ENCODE measurements at regions not wholly inside any gene's neighbourhood (a gene's known extent, or its start where the extent isn't known, plus 50 kb on each side); places are given as distances from the start of the nearest gene placed in this dataset.

GRCh38 chr1:69491416-69491815 is 76.3 kb upstream of the LRRC7 start:
- no peak for DNase-seq

DNA sequence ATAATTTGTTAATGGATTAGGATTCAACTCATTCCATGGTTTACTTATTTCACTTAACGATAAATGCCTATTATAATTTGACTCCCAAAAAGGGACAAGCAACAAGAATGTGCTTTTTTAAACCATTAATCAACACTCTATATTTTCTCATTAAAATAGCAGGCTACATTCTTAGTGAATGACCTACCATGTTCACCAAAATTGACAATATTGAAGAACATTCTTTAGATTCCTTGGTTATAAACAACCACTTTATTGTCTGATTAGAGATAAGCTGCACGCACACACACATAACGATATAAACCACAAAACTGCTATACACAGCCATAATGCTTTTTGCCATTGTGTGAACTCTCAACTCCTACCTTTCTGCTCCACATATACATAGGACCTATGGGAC is 75.4 kb upstream of the LRRC7 start:
- DNase-seq, result no peak

DNA sequence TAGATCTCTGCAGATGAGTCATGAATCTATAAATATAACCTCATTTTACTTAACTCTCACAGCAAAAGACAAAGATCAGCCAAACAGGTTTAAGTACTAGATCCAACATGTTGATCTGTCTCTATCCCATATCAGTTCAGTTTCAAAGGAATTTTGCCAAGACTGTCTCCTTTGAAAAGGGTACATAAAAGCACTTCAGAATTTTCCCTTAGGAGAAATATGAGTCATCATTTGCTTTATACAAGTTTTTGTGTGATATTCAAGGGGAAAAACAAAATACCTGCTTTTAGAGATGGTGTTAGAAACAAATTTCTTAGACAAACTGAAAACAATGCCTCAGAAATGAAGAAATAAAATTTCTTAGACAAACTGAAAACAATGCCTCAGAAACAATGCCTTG is 73.5 kb upstream of the LRRC7 start:
- no peak for DNase-seq

DNA sequence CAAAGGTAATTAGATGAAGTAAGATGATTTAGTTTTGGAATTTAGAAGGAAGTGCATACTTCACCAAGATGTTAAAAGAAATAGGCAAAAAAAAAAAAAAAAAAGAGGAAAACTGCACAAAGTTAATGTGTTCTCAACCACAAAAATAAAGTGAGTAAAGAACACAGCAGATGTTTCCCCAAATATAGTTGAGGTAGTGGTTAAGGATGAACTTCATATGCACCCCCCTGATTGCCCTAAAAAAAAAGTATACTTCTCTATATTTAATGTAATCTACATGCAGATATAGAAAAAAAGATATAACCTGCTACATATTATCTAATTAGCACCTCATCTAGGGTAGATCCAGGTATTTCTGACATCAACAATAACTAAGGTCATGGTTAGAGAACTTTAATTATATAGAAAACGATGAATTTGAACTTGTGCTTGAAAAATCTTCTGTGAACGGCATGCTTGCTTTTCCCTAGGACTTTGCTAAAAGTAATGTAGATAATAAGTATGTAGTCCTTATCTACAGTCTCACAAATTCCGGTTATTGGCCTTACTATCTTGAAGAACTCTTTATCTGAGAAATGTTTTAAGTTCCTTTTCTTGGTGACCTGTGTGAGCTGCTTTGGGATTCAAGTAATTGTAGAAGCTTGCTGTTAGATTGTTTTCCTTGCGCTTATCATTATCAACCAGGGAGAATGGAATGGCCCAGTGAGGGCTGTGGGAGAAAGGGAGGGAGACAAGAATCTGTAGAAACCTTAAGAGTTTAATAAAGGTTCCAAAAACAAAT is 70.1 kb upstream of the LRRC7 start:
- DNase-seq, result no peak

DNA sequence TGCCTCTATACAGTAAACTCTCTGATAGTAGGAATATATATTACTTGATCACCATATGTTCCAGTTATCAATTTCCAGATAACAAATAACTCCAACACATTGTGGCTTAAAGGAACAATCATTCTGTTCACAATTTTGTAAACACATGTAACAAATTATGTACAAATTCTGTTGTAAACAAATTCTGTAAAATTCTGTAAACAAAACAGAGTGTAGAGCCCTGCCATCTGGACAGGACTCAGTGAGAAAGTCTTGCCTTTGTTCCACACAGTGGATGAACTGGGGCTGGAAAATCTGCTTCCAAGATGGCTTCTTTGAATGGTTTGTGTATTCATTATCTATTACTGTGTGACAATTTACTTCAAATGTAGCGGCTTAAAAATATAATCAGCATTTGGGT is 69.0 kb upstream of the LRRC7 start:
- no peak for DNase-seq

GRCh38 chr1:69499203-69499803 is 68.4 kb upstream of the LRRC7 start:
- no peak for DNase-seq

DNA sequence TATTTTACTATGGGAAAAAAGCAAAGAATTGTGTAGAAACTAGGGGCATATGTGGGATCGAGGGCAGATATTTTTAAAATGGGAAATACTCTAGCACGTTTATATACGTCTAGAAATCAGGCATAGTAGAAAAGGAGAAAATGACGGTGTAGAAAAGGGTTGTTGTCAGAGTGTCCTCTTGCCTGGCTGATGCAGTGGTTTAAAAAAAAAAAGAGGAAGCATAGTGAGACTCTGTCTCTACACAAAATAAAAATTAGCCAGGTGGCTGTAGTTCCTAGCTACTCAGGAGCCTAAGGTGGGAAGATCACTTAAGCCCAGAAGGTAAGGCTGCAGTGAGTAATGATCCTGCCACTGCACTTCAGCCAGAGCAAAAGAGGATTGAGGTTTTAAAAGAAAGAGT is 64.7 kb upstream of the LRRC7 start:
- DNase-seq, result no peak

DNA sequence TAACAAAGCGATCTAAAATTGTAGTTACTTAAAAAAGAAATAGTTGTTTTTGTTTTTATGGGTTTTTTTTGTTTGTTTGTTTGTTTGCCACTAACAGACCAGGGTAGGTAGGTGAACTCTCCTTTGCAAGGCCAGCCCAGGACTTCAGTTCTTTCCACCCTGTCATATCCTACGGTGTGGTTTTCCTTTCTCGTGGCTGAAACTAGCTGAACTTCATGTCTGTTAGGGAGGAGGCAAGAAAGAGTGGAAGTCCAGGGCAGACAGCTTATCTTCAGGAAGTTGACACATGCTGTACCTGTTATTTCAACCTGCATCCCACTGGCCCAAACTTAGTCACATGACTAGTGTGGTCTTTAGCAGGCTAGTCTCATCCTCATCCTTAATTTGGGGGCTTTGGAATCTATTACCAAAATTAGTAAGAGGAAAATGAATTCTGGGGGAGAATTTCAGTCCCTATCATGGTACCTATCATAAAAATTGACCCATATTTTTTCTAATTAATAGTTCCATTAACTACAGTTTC is 62.9 kb upstream of the LRRC7 start:
- DNase-seq, result no peak

DNA sequence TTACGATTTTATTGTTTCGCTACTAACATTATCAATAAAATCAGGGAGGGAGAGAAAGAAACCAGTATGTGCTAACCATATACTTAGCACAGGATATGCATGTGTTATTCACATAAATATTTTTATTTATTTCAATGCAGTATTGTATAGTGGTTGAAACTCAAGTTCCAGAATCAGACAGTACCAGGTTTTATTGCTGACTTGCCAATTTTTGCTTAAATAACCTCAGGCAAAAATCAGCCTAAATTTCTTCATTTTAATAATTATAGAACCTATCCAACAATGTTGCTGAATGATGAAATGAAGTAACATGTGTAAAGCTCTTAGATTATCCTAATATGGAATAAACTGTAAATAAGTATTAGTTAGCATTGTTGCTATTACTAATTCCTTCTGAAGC is 61.4 kb upstream of the LRRC7 start:
- DNase-seq, result no peak

- DNase-seq, result no peak
Observed at GRCh38 chr1:69506721-69507120, 61.0 kb upstream of the LRRC7 start.

DNA sequence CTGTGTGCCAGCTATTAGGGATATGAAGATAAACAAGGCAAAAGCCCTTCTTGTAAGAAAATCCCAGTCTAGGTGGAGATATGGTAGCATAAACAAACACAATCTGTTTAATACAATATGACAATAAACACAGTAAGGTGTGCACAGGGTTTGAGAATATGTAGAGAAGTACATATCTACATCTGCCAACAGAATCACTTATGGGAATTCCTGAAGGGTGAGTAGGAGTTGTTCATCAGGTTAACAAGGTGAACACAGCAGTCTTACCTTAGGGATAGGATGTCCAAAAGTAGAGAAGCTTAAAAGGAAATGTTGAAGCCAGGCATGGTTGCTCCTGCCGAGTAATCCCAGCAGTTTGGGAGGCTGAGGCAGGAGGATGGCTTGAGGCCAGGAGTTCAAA is 57.7 kb upstream of the LRRC7 start:
- DNase-seq, result no peak

DNA sequence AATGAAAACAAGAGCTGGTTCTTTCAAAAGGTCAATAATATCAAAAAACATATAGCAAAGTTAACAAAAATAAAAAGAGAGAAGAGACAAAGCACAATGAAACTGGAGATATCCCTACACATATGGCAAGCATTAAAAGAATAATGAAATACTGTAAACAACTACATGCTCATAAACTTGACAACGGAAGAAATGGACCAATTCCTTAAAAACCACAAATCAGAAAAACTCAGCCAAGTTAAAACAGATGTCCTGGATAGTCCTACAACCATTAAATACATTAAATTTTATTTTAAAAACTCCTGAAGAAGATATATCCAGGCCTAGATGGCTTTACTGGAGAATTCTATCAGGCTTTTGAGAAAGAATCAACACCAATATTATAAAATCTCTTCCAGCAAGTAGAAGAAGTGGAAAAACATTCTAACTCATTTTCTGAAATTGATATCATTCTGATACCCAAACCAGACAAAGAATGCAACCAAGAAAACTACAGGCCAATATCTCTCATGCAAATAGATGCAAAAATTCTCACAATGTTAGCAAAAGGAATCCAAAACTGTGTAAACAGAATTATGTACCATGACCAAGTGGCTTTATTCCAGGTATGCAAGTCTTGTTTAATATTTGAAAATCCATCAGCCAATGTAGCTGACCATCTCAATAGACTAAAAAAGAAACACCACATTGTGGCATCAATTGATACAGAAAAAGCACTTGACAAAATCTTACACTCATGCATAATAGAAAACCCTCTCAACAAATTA is 56.1 kb upstream of the LRRC7 start:
- DNase-seq, result no peak

DNA sequence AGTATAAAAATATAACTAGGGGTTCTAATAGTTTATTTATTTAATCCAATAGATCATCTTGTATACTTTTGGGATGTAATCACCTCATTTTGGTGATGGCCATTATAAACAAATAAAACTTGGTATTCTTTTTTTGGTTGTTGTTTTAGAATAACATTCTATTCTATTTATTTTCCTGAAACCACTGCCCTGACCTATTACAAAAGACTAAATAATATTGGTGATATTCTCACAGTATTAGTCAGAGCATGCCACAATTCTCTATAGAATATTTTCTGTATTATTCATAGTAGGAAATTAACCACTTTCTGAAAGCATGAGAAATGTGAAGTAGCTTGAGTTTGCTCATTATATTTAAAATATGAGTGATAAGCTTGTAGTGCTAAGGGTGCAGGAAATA is 54.1 kb upstream of the LRRC7 start:
- DNase-seq, result no peak
